Calu3 (cell line): ENCODE measurements at regions not wholly inside any gene's neighbourhood (a gene's known extent, or its start where the extent isn't known, plus 50 kb on each side); places are given as distances from the start of the nearest gene placed in this dataset.

ENCODE experiments used
- BruUV-seq: library from RNA; stranded (reverse); fragments of 400-500 nt; replicated peaks from 2 replicates; lab custom pipeline; 2021; lab: Mats Ljungman, UMichigan
- CTCF ChIA-PET: fragments of 300-600 bp; sonication (Branson Sonifier 250); formaldehyde crosslinking; loops from one replicate; lab custom pipeline; 2022; ENCODE audit warnings: antibody characterized with exemption; lab: Charles Lee
- DNase-seq: peaks from one replicate; pipeline ENCODE4 v3.0.0; 2022
- H3K27ac Mint-ChIP-seq: one replicate; pipeline ENCODE4 v1.8.0; 2022; ENCODE audit warnings: mixed read lengths; ENCODE audit not compliant: unreplicated experiment
- H3K27me3 Mint-ChIP-seq: one replicate; pipeline ENCODE4 v1.8.0; 2022; ENCODE audit warnings: mixed read lengths; ENCODE audit not compliant: unreplicated experiment
- H3K36me3 Mint-ChIP-seq: one replicate; pipeline ENCODE4 v1.8.0; 2022; ENCODE audit warnings: mild to moderate bottlenecking, moderate library complexity, mixed read lengths; ENCODE audit not compliant: insufficient read depth, unreplicated experiment
- H3K4me1 Mint-ChIP-seq: one replicate; pipeline ENCODE4 v1.8.0; 2022; ENCODE audit warnings: mild to moderate bottlenecking, low read depth, mixed read lengths; ENCODE audit not compliant: unreplicated experiment
- H3K4me3 Mint-ChIP-seq: one replicate; pipeline ENCODE4 v1.8.0; 2022; ENCODE audit warnings: mild to moderate bottlenecking, low read depth, moderate library complexity, mixed read lengths; ENCODE audit not compliant: unreplicated experiment
- H3K9me3 Mint-ChIP-seq: one replicate; pipeline ENCODE4 v1.8.0; 2022; ENCODE audit warnings: low read depth, mixed read lengths; ENCODE audit not compliant: unreplicated experiment
- intact Hi-C: fragments of 100-400 bp; cut with micrococcal nuclease; formaldehyde crosslinking; loops from one replicate; pipeline ENCODE4 v1.10.0; 2022; ENCODE audit not compliant: unreplicated experiment
- TF ChIP-seq, protein P1 (sequence below): fragments of 200-600 bp; IDR thresholded peaks from one replicate; pipeline ENCODE4 v1.8.0; 2022; ENCODE audit warnings: antibody characterized with exemption; ENCODE audit not compliant: unreplicated experiment

DNA sequence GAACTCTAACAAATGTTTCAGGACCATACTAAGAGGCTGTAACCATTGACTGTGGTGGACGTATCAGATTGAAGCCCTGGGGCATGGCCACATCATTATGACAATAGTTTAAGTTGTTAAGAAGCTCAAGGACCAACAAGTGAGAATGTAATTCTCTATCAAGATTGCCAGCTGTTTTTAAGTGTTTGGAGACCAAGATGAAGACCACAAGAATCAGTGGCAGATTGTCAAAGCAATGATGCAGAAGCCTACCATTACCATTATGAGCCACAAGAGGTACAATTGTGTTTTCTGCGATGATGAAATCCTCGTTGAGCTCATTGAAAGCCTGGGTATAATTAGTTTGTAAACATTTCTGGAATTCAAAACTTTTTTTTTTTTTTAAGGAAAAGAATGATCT lies 261.1 kb upstream of the ZEB2 start:
- CTCF ChIA-PET: no interaction called here
- no TSS peak for BruUV-seq
- H3K36me3 Mint-ChIP-seq: no peaks in the 10 kb centered on the region
- H3K9me3 Mint-ChIP-seq: no peaks in the 10 kb centered on the region
- TF ChIP-seq, protein P1, sequence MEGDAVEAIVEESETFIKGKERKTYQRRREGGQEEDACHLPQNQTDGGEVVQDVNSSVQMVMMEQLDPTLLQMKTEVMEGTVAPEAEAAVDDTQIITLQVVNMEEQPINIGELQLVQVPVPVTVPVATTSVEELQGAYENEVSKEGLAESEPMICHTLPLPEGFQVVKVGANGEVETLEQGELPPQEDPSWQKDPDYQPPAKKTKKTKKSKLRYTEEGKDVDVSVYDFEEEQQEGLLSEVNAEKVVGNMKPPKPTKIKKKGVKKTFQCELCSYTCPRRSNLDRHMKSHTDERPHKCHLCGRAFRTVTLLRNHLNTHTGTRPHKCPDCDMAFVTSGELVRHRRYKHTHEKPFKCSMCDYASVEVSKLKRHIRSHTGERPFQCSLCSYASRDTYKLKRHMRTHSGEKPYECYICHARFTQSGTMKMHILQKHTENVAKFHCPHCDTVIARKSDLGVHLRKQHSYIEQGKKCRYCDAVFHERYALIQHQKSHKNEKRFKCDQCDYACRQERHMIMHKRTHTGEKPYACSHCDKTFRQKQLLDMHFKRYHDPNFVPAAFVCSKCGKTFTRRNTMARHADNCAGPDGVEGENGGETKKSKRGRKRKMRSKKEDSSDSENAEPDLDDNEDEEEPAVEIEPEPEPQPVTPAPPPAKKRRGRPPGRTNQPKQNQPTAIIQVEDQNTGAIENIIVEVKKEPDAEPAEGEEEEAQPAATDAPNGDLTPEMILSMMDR: no peak
- no peak for DNase-seq
- no peak overlapping the region for H3K27ac Mint-ChIP-seq
- H3K4me3 Mint-ChIP-seq: no peak overlapping the region
- no peaks in the 10 kb centered on the region for H3K4me1 Mint-ChIP-seq
- H3K27me3 Mint-ChIP-seq: no peaks in the 10 kb centered on the region
- intact Hi-C loops: no loop called here

GRCh38 chr2:144776766-144777165 lies 256.8 kb upstream of the ZEB2 start:
- DNase-seq: no peak
- H3K27ac Mint-ChIP-seq: no peak overlapping the region
- CTCF ChIA-PET: no interaction called here
- H3K36me3 Mint-ChIP-seq: no peaks in the 10 kb centered on the region
- TF ChIP-seq, protein P1: no peak
- no peak overlapping the region for H3K4me3 Mint-ChIP-seq
- H3K27me3 Mint-ChIP-seq: no peaks in the 10 kb centered on the region
- intact Hi-C loops: no loop called here
- no TSS peak for BruUV-seq
- H3K9me3 Mint-ChIP-seq: no peaks in the 10 kb centered on the region
- no peaks in the 10 kb centered on the region for H3K4me1 Mint-ChIP-seq

- CTCF ChIA-PET: no interaction called here
- no TSS peak for BruUV-seq
- Mint-ChIP-seq H3K27ac (no peak overlapping the region), H3K4me3 (no peak overlapping the region), H3K27me3 (no peaks in the 10 kb centered on the region), H3K4me1 (no peaks in the 10 kb centered on the region), H3K9me3 (no peaks in the 10 kb centered on the region), H3K36me3 (no peaks in the 10 kb centered on the region)
- TF ChIP-seq, protein P1: no peak
- intact Hi-C loops: no loop called here
- DNase-seq: no peak
Observed at GRCh38 chr2:144774809-144775208, 254.9 kb upstream of the ZEB2 start.

- Mint-ChIP-seq H3K27ac (no peak overlapping the region), H3K36me3 (no peaks in the 10 kb centered on the region), H3K4me3 (no peak overlapping the region), H3K27me3 (no peaks in the 10 kb centered on the region), H3K9me3 (no peaks in the 10 kb centered on the region), H3K4me1 (no peaks in the 10 kb centered on the region)
- CTCF ChIA-PET: no interaction called here
- intact Hi-C loops: no loop called here
- TF ChIP-seq, protein P1: no peak
- BruUV-seq: no TSS peak
- no peak for DNase-seq
Observed at GRCh38 chr2:144771348-144771747, 251.4 kb upstream of the ZEB2 start.
